ENCODE measurements at regions not wholly inside any gene's neighbourhood (a gene's known extent, or its start where the extent isn't known, plus 50 kb on each side); places are given as distances from the start of the nearest gene placed in this dataset.
A peak's percentile ranks its signal among the peaks of the same experiment; 100 is the strongest.

DNA sequence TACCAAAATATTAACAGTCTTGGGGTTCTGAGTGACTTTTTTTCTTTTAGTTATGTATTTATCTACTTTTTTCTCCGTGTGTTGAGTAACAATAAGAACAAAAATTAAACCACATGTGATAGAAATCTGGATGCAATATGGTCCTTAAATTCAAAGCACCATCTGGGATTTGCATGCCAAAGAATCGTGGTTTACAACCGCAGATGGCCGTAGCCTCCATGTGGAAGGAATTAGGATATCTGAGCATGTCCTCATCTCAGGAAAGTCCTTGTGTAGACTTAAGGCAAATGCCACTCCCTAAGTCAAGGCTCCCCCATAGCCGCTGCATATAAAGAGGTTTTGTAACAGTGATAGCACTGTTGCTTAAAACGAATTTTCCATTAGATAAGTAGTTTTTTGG, 304.0 kb downstream of the ZEB1 start:
- Mint-ChIP-seq H3K27me3 (ENCODE audit: low read depth) (no peaks in the 10 kb centered on the region), H3K9me3 (ENCODE audit: low read depth) (peaks cover 33% of the 10 kb centered on the region), H3K36me3 (ENCODE audit: low read depth) (peaks cover 15% of the 10 kb centered on the region), H3K4me3 (ENCODE audit: unreplicated experiment) (no peak overlapping the region), H3K27ac (ENCODE audit: unreplicated experiment) (no peak overlapping the region), H3K4me1 (ENCODE audit: low read depth) (peaks cover 30% of the 10 kb centered on the region)
- TF ChIP-seq, protein P1, sequence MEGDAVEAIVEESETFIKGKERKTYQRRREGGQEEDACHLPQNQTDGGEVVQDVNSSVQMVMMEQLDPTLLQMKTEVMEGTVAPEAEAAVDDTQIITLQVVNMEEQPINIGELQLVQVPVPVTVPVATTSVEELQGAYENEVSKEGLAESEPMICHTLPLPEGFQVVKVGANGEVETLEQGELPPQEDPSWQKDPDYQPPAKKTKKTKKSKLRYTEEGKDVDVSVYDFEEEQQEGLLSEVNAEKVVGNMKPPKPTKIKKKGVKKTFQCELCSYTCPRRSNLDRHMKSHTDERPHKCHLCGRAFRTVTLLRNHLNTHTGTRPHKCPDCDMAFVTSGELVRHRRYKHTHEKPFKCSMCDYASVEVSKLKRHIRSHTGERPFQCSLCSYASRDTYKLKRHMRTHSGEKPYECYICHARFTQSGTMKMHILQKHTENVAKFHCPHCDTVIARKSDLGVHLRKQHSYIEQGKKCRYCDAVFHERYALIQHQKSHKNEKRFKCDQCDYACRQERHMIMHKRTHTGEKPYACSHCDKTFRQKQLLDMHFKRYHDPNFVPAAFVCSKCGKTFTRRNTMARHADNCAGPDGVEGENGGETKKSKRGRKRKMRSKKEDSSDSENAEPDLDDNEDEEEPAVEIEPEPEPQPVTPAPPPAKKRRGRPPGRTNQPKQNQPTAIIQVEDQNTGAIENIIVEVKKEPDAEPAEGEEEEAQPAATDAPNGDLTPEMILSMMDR (IDR thresholded peaks at IDR 0.05): peak; percentile 54
- no peak for DNase-seq (ENCODE audit: low spot score)

- Mint-ChIP-seq H3K9me3 (ENCODE audit: low read depth) (peaks cover 33% of the 10 kb centered on the region), H3K27me3 (ENCODE audit: low read depth) (no peaks in the 10 kb centered on the region), H3K27ac (ENCODE audit: unreplicated experiment) (no peak overlapping the region), H3K4me1 (ENCODE audit: low read depth) (peaks cover 30% of the 10 kb centered on the region), H3K4me3 (ENCODE audit: unreplicated experiment) (no peak overlapping the region), H3K36me3 (ENCODE audit: low read depth) (peaks cover 15% of the 10 kb centered on the region)
- TF ChIP-seq, protein P1 (IDR thresholded peaks at IDR 0.05): no peak
- DNase-seq (ENCODE audit: low spot score): no peak
Observed at GRCh38 chr10:31621733-31622132, 302.7 kb downstream of the ZEB1 start.

DNA sequence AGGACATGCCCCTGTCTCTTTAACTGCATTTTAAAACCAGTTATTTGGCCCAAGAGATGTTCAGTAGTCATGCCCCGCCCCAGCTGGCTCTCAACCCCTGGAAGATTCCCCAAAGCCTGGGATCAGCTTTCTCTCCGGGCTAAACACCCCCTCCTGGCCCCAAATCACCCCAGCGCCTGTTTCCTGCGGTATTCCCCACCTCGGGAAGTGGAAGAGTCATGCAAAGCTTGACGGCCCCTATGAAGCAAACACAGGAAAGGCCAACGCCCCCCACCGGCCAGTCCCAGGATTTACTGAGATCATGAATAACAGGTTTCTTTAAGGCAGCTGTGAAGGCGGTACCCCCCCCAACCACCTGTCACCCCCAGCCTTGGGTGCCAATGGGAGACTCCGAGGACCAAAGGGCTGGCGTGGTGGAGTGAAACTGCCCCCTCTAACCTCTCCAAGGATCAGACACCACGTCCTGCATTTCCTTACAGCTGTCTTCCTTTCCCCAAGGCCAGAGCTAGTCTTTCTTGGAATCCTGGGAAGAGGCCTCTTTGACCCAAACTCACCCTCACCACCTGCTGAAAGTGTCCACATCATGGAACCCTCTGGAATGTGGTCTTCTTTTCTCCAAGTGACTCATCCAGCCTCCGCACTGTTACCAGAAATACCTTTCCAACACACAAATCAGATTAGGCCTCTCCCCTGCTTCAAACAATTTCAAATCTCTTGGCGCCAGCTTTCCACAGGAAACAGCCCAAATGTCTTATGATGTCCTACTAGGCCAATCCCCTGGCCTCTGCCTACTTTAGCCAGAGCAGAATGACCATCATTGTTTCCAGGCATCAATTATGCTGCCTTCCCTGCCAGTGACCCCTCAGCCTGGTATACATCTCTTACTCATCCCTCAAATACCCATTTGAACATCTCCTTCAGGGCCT, 301.5 kb downstream of the ZEB1 start:
- DNase-seq (ENCODE audit: low spot score): no peak
- Mint-ChIP-seq H3K4me3 (ENCODE audit: unreplicated experiment) (no peak overlapping the region), H3K27ac (ENCODE audit: unreplicated experiment) (no peak overlapping the region), H3K27me3 (ENCODE audit: low read depth) (no peaks in the 10 kb centered on the region), H3K36me3 (ENCODE audit: low read depth) (peaks cover 7% of the 10 kb centered on the region), H3K4me1 (ENCODE audit: low read depth) (peaks cover 30% of the 10 kb centered on the region), H3K9me3 (ENCODE audit: low read depth) (peaks cover 20% of the 10 kb centered on the region)
- TF ChIP-seq, protein P1 (IDR thresholded peaks at IDR 0.05): peak; percentile 27

DNA sequence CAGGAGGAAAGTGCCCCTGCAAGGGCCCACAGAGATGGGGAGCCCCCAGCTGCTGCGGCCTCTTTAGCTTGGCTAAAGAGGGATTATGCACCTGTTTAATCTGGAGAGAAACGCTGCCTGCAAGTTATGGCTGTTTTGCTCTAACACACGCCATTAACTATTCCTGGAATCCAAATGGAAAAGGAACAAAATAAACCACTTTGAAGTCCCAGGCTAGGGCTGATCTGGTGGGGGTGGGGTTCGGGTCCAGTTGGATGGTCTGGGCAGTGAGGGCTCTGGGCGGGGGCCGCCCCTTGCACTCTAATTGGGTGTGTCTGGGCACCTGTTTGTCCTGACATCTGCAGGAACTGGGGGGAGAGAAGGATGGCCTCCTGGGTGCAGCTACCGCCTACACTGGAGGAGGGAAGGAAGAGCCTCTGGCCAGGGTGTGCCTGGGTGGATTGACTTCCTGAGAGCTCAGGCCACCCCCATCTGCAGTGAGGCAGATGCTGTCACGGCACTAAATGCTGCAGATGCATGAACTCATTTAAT, 300.6 kb downstream of the ZEB1 start:
- TF ChIP-seq, protein P1 (IDR thresholded peaks at IDR 0.05): no peak
- Mint-ChIP-seq H3K9me3 (ENCODE audit: low read depth) (peaks cover 18% of the 10 kb centered on the region), H3K36me3 (ENCODE audit: low read depth) (peaks cover 7% of the 10 kb centered on the region), H3K4me1 (ENCODE audit: low read depth) (peaks cover 30% of the 10 kb centered on the region), H3K27me3 (ENCODE audit: low read depth) (no peaks in the 10 kb centered on the region), H3K4me3 (ENCODE audit: unreplicated experiment) (no peak overlapping the region), H3K27ac (ENCODE audit: unreplicated experiment) (no peak overlapping the region)
- no peak for DNase-seq (ENCODE audit: low spot score)

- no peak for DNase-seq (ENCODE audit: low spot score)
- H3K27me3 Mint-ChIP-seq (ENCODE audit: low read depth): no peaks in the 10 kb centered on the region
- no peak overlapping the region for H3K27ac Mint-ChIP-seq (ENCODE audit: unreplicated experiment)
- H3K9me3 Mint-ChIP-seq (ENCODE audit: low read depth): peaks cover 9% of the 10 kb centered on the region
- H3K4me1 Mint-ChIP-seq (ENCODE audit: low read depth): peaks cover 26% of the 10 kb centered on the region
- peaks cover 2% of the 10 kb centered on the region for H3K36me3 Mint-ChIP-seq (ENCODE audit: low read depth)
- no peak overlapping the region for H3K4me3 Mint-ChIP-seq (ENCODE audit: unreplicated experiment)
- TF ChIP-seq, protein P1 (IDR thresholded peaks at IDR 0.05): no peak
Observed at GRCh38 chr10:31618541-31619291, 299.7 kb downstream of the ZEB1 start.
